ENCODE measurements at regions not wholly inside any gene's neighbourhood (a gene's known extent, or its start where the extent isn't known, plus 50 kb on each side); places are given as distances from the start of the nearest gene placed in this dataset.

- Mint-ChIP-seq H3K36me3 (ENCODE audit: low read depth, unreplicated experiment) (no peaks in the 10 kb centered on the region), H3K27me3 (ENCODE audit: low read depth, unreplicated experiment) (no peaks in the 10 kb centered on the region), H3K9me3 (ENCODE audit: unreplicated experiment) (peaks cover 9% of the 10 kb centered on the region), H3K4me3 (ENCODE audit: unreplicated experiment) (no peak overlapping the region), H3K27ac (ENCODE audit: unreplicated experiment) (no peak overlapping the region), H3K4me1 (ENCODE audit: low read depth, unreplicated experiment) (no peaks in the 10 kb centered on the region)
- Histone ChIP-seq H3K4me3 (ENCODE audit: insufficient read depth, low read depth, low read length) (no peak overlapping the region), H3K27ac (ENCODE audit: low read depth, low read length) (no peak overlapping the region), H4K20me1 (ENCODE audit: insufficient read depth, low read length) (no peaks in the 10 kb centered on the region), H3K9me3 (ENCODE audit: insufficient read depth, low read depth, low read length) (peaks cover 14% of the 10 kb centered on the region), H3K36me3 (ENCODE audit: insufficient read depth, low read length) (no peaks in the 10 kb centered on the region), H2AFZ (ENCODE audit: low read depth, low read length) (no peak overlapping the region), H3K27me3 (ENCODE audit: insufficient read depth, low read length) (no peaks in the 10 kb centered on the region), H3K9ac (ENCODE audit: low read length) (no peak overlapping the region), H3K79me2 (ENCODE audit: insufficient read depth, low read length) (no peaks in the 10 kb centered on the region), H3K4me2 (ENCODE audit: low read length) (no peak overlapping the region), H3K4me1 (ENCODE audit: insufficient read depth, low read length) (no peaks in the 10 kb centered on the region)
- TF ChIP-seq EZH2 (IDR thresholded peaks at IDR 0.05; ENCODE audit: insufficient read depth, low read length) (no peak), CTCF (IDR thresholded peaks at IDR 0.05; ENCODE audit: insufficient read depth, low read depth, low read length) (no peak)
- FAIRE-seq = no peak
- no peak for DNase-seq (ENCODE audit: low read depth)
Observed at GRCh38 chrX:727738-728621, 97.4 kb downstream of the SHOX start.

- Mint-ChIP-seq H3K4me1 (ENCODE audit: low read depth, unreplicated experiment) (no peaks in the 10 kb centered on the region), H3K36me3 (ENCODE audit: low read depth, unreplicated experiment) (no peaks in the 10 kb centered on the region), H3K27ac (ENCODE audit: unreplicated experiment) (no peak overlapping the region), H3K27me3 (ENCODE audit: low read depth, unreplicated experiment) (no peaks in the 10 kb centered on the region), H3K9me3 (ENCODE audit: unreplicated experiment) (peaks cover 6% of the 10 kb centered on the region), H3K4me3 (ENCODE audit: unreplicated experiment) (no peak overlapping the region)
- TF ChIP-seq EZH2 (IDR thresholded peaks at IDR 0.05; ENCODE audit: insufficient read depth, low read length) (no peak), CTCF (IDR thresholded peaks at IDR 0.05; ENCODE audit: insufficient read depth, low read depth, low read length) (no peak)
- no peak overlapping the region for H3K4me2 ChIP-seq (ENCODE audit: low read length)
- no peaks in the 10 kb centered on the region for H3K79me2 ChIP-seq (ENCODE audit: insufficient read depth, low read length)
- H4K20me1 ChIP-seq (ENCODE audit: insufficient read depth, low read length) = no peaks in the 10 kb centered on the region
- FAIRE-seq (no peak), DNase-seq (ENCODE audit: low read depth) (no peak)
- H2AFZ ChIP-seq (ENCODE audit: low read depth, low read length) = no peak overlapping the region
- H3K36me3 ChIP-seq (ENCODE audit: insufficient read depth, low read length) = no peaks in the 10 kb centered on the region
- H3K4me1 ChIP-seq (ENCODE audit: insufficient read depth, low read length) = no peaks in the 10 kb centered on the region
- no peaks in the 10 kb centered on the region for H3K27me3 ChIP-seq (ENCODE audit: insufficient read depth, low read length)
- H3K27ac ChIP-seq (ENCODE audit: low read depth, low read length) = no peak overlapping the region
- peaks cover 16% of the 10 kb centered on the region for H3K9me3 ChIP-seq (ENCODE audit: insufficient read depth, low read depth, low read length)
- H3K4me3 ChIP-seq (ENCODE audit: insufficient read depth, low read depth, low read length) = no peak overlapping the region
- H3K9ac ChIP-seq (ENCODE audit: low read length) = no peak overlapping the region
Observed at GRCh38 chrX:725971-726370, 95.4 kb downstream of the SHOX start.

- no peaks in the 10 kb centered on the region for H3K36me3 ChIP-seq (ENCODE audit: insufficient read depth, low read length)
- H4K20me1 ChIP-seq (ENCODE audit: insufficient read depth, low read length) = no peaks in the 10 kb centered on the region
- no peaks in the 10 kb centered on the region for H3K79me2 ChIP-seq (ENCODE audit: insufficient read depth, low read length)
- no peaks in the 10 kb centered on the region for H3K27me3 Mint-ChIP-seq (ENCODE audit: low read depth, unreplicated experiment)
- H3K9me3 ChIP-seq (ENCODE audit: insufficient read depth, low read depth, low read length) = peaks cover 16% of the 10 kb centered on the region
- no peak overlapping the region for H3K4me3 ChIP-seq (ENCODE audit: insufficient read depth, low read depth, low read length)
- FAIRE-seq = no peak
- no peaks in the 10 kb centered on the region for H3K4me1 ChIP-seq (ENCODE audit: insufficient read depth, low read length)
- DNase-seq (ENCODE audit: low read depth) = no peak
- H3K4me1 Mint-ChIP-seq (ENCODE audit: low read depth, unreplicated experiment) = no peaks in the 10 kb centered on the region
- H3K9ac ChIP-seq (ENCODE audit: low read length) = no peak overlapping the region
- no peak overlapping the region for H3K27ac ChIP-seq (ENCODE audit: low read depth, low read length)
- H3K4me2 ChIP-seq (ENCODE audit: low read length) = no peak overlapping the region
- H3K27me3 ChIP-seq (ENCODE audit: insufficient read depth, low read length) = no peaks in the 10 kb centered on the region
- peaks cover 6% of the 10 kb centered on the region for H3K9me3 Mint-ChIP-seq (ENCODE audit: unreplicated experiment)
- no peaks in the 10 kb centered on the region for H3K36me3 Mint-ChIP-seq (ENCODE audit: low read depth, unreplicated experiment)
- TF ChIP-seq CTCF (IDR thresholded peaks at IDR 0.05; ENCODE audit: insufficient read depth, low read depth, low read length) = no peak
- TF ChIP-seq EZH2 (IDR thresholded peaks at IDR 0.05; ENCODE audit: insufficient read depth, low read length) = no peak
- no peak overlapping the region for H3K4me3 Mint-ChIP-seq (ENCODE audit: unreplicated experiment)
- no peak overlapping the region for H2AFZ ChIP-seq (ENCODE audit: low read depth, low read length)
- H3K27ac Mint-ChIP-seq (ENCODE audit: unreplicated experiment) = no peak overlapping the region
Observed at GRCh38 chrX:724256-724655, 93.7 kb downstream of the SHOX start.
